Suprapubic skin (tissue), 4 donors: ENCODE measurements at regions not wholly inside any gene's neighbourhood (a gene's known extent, or its start where the extent isn't known, plus 50 kb on each side); places are given as distances from the start of the nearest gene placed in this dataset.
"Not testable (repeated sequence)": the region's sequence is repeated elsewhere in the genome, so short reads cannot be mapped to it uniquely, and the experiment has no call there.

ENCODE experiments used
- DNase-seq, 2 donors: peaks; one replicate each; pipeline ENCODE4 v3.0.0-alpha.2; 2019; ENCODE audit warnings: low spot score in 2 of 2
- H3K27ac ChIP-seq: fragments of 200-600 bp; sonication (generic); one replicate; pipeline ENCODE4 v1.5.1; 2019
- H3K27me3 ChIP-seq: fragments of 200-600 bp; sonication (generic); one replicate; pipeline ENCODE4 v1.5.1; 2019
- H3K36me3 ChIP-seq: fragments of 200-600 bp; sonication (generic); one replicate; pipeline ENCODE4 v1.5.1; 2019
- H3K4me1 ChIP-seq: fragments of 200-600 bp; sonication (generic); one replicate; pipeline ENCODE4 v1.5.1; 2019
- H3K4me3 ChIP-seq: fragments of 200-600 bp; sonication (generic); one replicate; pipeline ENCODE4 v1.5.1; 2019; ENCODE audit warnings: mild to moderate bottlenecking
- H3K9me3 ChIP-seq: fragments of 200-600 bp; sonication (generic); one replicate; pipeline ENCODE4 v1.5.1; 2019
- CTCF ChIP-seq, 2 donors: fragments of 200-600 bp in 1 of 2; fragments of 450-650 bp in 1 of 2; sonication (generic) in 1 of 2; IDR thresholded peaks; one replicate each; pipeline ENCODE4 v1.5.1; 2016 to 2019; ENCODE audit warnings: antibody characterized with exemption in 2 of 2, mild to moderate bottlenecking in 1 of 2, moderate library complexity in 1 of 2
- EP300 ChIP-seq: sonication (generic); formaldehyde crosslinking; IDR thresholded peaks from one replicate; pipeline ENCODE4 v1.6.1; 2017; ENCODE audit warnings: antibody characterized with exemption
- POLR2A ChIP-seq, 2 donors: fragments of 450-650 bp; IDR thresholded peaks; one replicate each; pipeline ENCODE4 v1.6.1; 2017; ENCODE audit warnings: antibody characterized with exemption in 2 of 2, mild to moderate bottlenecking in 2 of 2, moderate library complexity in 2 of 2
- POLR2AphosphoS5 ChIP-seq, 3 donors: sonication (generic); formaldehyde crosslinking; IDR thresholded peaks; one replicate each; pipeline ENCODE4 v1.6.1; 2017; ENCODE audit warnings: antibody characterized with exemption in 3 of 3
- WGBS: methylation state at CpG from one replicate; pipeline ENCODE4 v1.1.5; 2018; 5-methylcytosine and 5-hydroxymethylcytosine counted together

DNA sequence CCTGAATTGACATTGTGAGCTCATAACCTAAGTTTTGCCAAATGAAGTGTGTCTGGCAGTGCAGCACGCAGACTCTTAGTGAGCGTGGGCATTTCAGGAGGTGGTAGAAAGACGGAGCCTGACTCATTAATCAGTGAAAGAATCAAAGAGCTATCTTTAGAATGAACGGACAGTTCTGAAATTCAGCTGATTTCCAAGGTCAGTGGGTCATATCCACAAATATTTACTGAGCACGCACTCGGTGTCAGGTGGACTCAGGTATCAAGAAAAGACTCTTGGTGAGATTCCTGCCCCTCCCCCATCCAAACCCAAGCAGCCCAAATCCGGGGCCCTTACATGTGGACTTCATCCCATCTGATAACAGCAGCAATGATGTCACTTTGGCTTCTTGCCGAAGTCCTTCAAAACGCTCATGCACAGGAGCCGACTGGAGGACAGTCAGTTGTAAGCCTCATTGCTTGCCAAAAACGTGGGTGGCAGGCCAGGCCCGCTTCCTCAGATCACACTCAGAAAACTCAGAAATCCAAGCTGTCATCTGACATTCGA, 185.8 kb downstream of the HS3ST3A1 start:
- no peak for DNase-seq
- Histone ChIP-seq H3K36me3 (no peaks in the 10 kb centered on the region), H3K27me3 (no peaks in the 10 kb centered on the region), H3K27ac (no peak overlapping the region), H3K4me1 (peaks cover 10% of the 10 kb centered on the region), H3K4me3 (no peak overlapping the region), H3K9me3 (no peaks in the 10 kb centered on the region)
- TF ChIP-seq POLR2AphosphoS5 (IDR thresholded peaks at IDR 0.05) (no peak), EP300 (no peak)
- WGBS, result 25% methylated on average over 13 of the region's 13 CpGs

GRCh38 chr17:13415200-13415599, 186.5 kb downstream of the HS3ST3A1 start:
- H3K27ac ChIP-seq, H3K4me3 ChIP-seq, H3K27me3 ChIP-seq, DNase-seq, H3K9me3 ChIP-seq, H3K36me3 ChIP-seq: not testable (repeated sequence)
- WGBS, result 66% methylated on average over 3 of the region's 3 CpGs
- H3K4me1 ChIP-seq, result peaks cover 11% of the 10 kb centered on the region

DNA sequence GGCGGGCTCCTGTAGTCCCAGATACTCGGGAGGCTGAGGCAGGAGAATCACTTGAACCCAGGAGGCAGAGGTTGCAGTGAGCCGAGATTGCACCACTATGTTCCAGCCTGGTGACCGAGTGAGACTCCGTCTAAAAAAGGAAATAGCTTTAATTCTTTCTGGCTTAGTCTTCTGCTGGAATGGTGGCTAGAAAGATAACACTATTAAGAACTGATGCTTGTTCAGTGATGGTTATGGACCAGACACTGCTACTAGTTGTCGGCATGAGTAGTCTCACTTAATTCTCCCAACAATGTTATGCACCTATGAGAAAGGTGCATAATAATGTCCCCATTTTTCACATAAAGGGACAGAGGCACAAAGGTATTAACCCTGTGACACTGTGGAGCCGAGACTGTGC, 188.7 kb downstream of the HS3ST3A1 start:
- no peak for DNase-seq
- Histone ChIP-seq H3K27me3 (no peaks in the 10 kb centered on the region), H3K36me3 (no peaks in the 10 kb centered on the region), H3K9me3 (no peaks in the 10 kb centered on the region), H3K4me3 (no peak overlapping the region), H3K4me1 (peaks cover 11% of the 10 kb centered on the region), H3K27ac (no peak overlapping the region)
- no peak for TF ChIP-seq POLR2A (IDR thresholded peaks at IDR 0.05)
- TF ChIP-seq EP300, result no peak
- TF ChIP-seq POLR2AphosphoS5 (IDR thresholded peaks at IDR 0.05), result no peak
- TF ChIP-seq CTCF (IDR thresholded peaks at IDR 0.05), result no peak
- WGBS, result 87% methylated on average over 7 of the region's 7 CpGs

- no peak for DNase-seq
- WGBS, result 31% methylated on average over 2 of the region's 2 CpGs
- no peaks in the 10 kb centered on the region for H3K36me3 ChIP-seq
- H3K27ac ChIP-seq, result no peak overlapping the region
- no peaks in the 10 kb centered on the region for H3K27me3 ChIP-seq
- no peak for TF ChIP-seq POLR2A (IDR thresholded peaks at IDR 0.05)
- no peak for TF ChIP-seq EP300
- TF ChIP-seq CTCF (IDR thresholded peaks at IDR 0.05), result no peak
- no peak for TF ChIP-seq POLR2AphosphoS5 (IDR thresholded peaks at IDR 0.05)
- peaks cover 4% of the 10 kb centered on the region for H3K4me1 ChIP-seq
- no peaks in the 10 kb centered on the region for H3K9me3 ChIP-seq
- H3K4me3 ChIP-seq, result no peak overlapping the region
Measured at GRCh38 chr17:13410874-13411273, 190.9 kb downstream of the HS3ST3A1 start.

- TF ChIP-seq CTCF (IDR thresholded peaks at IDR 0.05), result no peak
- no peak for TF ChIP-seq POLR2AphosphoS5 (IDR thresholded peaks at IDR 0.05)
- TF ChIP-seq POLR2A (IDR thresholded peaks at IDR 0.05), result no peak
- H3K27me3 ChIP-seq, result no peaks in the 10 kb centered on the region
- no peak overlapping the region for H3K27ac ChIP-seq
- WGBS, result 75% methylated on average over 3 of the region's 3 CpGs
- H3K4me3 ChIP-seq, result no peak overlapping the region
- H3K9me3 ChIP-seq, result no peaks in the 10 kb centered on the region
- no peaks in the 10 kb centered on the region for H3K36me3 ChIP-seq
- no peak for DNase-seq
- H3K4me1 ChIP-seq, result peaks cover 3% of the 10 kb centered on the region
Measured at GRCh38 chr17:13410214-13410613, 191.5 kb downstream of the HS3ST3A1 start.

GRCh38 chr17:13409455-13409854, 192.3 kb downstream of the HS3ST3A1 start:
- DNase-seq, result no peak
- 92% methylated on average over 1 of the region's 1 CpG for WGBS
- H3K27me3 ChIP-seq, result no peaks in the 10 kb centered on the region
- H3K4me3 ChIP-seq, result no peak overlapping the region
- H3K4me1 ChIP-seq, result peaks cover 3% of the 10 kb centered on the region
- H3K27ac ChIP-seq, result no peak overlapping the region
- H3K9me3 ChIP-seq, result no peaks in the 10 kb centered on the region
- no peaks in the 10 kb centered on the region for H3K36me3 ChIP-seq
- TF ChIP-seq EP300 (no peak), POLR2A (IDR thresholded peaks at IDR 0.05) (no peak), POLR2AphosphoS5 (IDR thresholded peaks at IDR 0.05) (no peak), CTCF (IDR thresholded peaks at IDR 0.05) (no peak)
